ENCODE measurements at regions not wholly inside any gene's neighbourhood (a gene's known extent, or its start where the extent isn't known, plus 50 kb on each side); places are given as distances from the start of the nearest gene placed in this dataset.

DNA sequence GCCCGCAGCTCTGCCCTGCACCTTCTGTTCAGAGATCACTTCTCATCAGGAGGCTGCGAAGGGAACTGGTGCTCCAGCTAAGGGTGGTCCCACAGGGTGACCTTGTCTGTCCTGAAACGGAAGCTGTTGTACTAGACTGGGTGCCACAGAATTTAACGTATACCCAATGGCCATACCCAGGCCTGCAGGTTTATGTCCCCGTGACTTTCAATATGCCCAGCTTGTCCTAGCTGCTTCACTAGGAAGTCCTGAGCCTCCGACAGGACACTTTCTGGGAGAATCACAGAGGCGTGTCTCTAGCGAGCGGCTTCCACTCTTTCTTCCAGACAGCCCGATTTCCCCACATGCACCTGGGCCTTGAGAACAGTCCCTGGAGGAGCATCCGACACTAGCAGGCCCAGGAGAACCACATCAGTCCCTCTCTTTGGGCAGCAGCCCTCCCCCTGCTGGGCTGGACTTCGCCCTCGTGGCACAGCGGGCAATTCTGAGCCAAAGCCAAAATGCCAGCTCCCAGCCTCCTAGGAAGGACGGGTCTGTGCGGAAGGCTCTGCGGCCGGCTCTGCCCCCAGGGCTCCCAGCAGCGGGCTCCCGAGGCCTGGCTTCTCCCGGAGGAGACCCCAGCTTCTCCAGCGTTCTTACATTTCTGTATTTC lies 91.9 kb upstream of the OTOS start:
- TF ChIP-seq, protein P1, sequence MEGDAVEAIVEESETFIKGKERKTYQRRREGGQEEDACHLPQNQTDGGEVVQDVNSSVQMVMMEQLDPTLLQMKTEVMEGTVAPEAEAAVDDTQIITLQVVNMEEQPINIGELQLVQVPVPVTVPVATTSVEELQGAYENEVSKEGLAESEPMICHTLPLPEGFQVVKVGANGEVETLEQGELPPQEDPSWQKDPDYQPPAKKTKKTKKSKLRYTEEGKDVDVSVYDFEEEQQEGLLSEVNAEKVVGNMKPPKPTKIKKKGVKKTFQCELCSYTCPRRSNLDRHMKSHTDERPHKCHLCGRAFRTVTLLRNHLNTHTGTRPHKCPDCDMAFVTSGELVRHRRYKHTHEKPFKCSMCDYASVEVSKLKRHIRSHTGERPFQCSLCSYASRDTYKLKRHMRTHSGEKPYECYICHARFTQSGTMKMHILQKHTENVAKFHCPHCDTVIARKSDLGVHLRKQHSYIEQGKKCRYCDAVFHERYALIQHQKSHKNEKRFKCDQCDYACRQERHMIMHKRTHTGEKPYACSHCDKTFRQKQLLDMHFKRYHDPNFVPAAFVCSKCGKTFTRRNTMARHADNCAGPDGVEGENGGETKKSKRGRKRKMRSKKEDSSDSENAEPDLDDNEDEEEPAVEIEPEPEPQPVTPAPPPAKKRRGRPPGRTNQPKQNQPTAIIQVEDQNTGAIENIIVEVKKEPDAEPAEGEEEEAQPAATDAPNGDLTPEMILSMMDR (IDR thresholded peaks at IDR 0.05; ENCODE audit: insufficient read depth, low read depth, low read length, missing control alignments): no peak
- DNase-seq (ENCODE audit: low read depth): no peak
- H3K4me3 ChIP-seq (ENCODE audit: low read length): no peak overlapping the region

DNA sequence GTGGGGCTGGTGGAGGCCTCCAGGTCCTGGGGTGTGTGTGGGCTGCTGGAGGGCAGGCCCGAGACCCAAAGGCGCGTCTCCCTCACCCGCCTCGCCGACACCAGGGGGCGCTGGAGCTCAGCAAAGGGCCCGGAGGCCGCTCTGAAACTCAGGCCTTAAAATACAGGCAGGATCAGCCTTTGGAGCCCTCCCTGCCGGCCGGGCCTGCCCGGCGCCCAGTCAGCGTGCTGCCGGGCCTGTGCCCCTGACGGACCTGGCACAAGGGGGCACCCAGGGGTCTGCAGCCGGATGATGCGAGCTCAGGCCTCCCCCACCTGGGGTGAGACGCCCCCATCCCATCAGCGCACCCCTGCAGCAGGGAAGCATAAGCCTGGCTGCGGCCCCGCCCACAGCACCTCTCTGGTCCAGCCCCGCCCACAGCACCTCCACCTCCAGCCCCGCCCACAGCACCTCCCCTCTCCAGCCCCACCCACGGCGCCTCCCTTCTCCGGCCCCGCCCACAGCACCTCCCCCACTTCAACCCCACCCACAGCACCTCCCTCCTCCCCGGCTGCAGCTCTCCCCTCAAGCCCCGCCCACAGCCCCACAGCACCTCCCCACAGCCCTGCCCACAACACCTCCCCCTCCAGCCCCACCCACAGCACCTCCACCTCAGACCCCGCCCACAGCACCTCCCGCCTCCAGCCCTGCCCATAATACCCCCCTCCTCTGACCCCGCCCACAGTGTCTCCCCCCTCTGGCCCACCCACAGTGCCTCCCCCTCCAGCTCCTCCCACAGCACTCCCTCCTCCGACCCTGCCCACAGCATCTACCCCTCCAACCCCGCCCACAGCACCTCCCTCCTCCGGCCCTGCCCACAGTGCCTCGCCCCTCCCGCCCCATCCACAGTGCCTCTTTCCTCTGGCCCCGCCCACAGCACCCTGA lies 92.8 kb upstream of the OTOS start:
- peak; percentile 95 for DNase-seq (ENCODE audit: low read depth)
- H3K4me3 ChIP-seq (ENCODE audit: low read length): peak overlapping the region; percentile 36
- TF ChIP-seq, protein P1 (IDR thresholded peaks at IDR 0.05; ENCODE audit: insufficient read depth, low read depth, low read length, missing control alignments): peak; percentile 76

DNA sequence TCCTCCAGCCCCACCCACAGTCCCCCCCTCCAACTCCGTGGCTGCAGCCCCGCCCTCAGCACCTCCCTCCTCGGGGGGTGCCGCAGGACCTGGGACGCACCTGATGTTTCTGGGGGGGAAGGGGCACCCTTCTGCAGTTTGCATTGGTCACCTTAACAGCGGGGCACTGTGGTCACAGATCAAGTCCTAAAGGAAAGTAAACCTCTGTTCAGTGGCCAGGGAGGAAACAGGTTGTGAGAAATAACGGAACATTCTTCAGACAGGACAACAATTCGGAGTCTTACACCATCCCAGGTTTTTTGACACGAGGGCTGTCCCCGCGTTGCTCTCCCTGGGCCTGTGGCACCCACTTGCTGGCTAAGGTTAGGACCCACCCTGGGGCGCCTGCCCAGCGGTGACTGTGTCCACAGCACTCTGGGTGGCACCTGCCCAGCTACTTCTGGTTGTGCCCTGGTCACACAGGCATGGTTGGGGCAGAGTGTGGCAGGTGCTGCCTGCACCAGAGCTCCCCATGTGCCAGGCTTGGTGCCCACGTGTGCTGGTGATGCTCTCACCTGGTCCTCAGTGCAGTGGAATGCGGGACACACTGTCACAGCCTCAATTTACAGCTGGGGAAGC lies 93.5 kb upstream of the OTOS start:
- no peak overlapping the region for H3K4me3 ChIP-seq (ENCODE audit: low read length)
- TF ChIP-seq, protein P1 (IDR thresholded peaks at IDR 0.05; ENCODE audit: insufficient read depth, low read depth, low read length, missing control alignments): no peak
- no peak for DNase-seq (ENCODE audit: low read depth)

DNA sequence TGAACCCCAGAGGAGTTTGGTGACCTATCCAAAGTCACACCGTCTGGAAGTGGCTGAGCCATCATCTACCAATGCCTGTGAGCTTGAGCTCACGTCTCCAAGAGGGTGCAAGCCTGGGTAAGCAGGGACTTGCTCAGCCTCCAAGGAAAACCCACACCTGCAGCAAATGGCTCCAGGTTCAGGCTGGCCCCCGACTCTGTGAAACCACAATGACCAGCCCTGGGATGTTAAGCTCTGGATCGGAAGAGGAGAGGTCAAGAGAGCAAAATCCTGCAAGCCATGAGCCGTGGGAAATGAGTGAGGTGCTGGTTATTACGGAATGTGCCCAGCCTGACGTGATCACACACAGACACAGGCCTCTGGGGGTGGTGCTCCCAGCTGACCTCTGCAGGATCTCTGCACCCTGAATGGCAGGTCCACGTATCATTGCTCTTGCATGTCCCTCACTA lies 94.1 kb upstream of the OTOS start:
- H3K4me3 ChIP-seq (ENCODE audit: low read length): no peak overlapping the region
- no peak for DNase-seq (ENCODE audit: low read depth)
- TF ChIP-seq, protein P1 (IDR thresholded peaks at IDR 0.05; ENCODE audit: insufficient read depth, low read depth, low read length, missing control alignments): no peak

DNA sequence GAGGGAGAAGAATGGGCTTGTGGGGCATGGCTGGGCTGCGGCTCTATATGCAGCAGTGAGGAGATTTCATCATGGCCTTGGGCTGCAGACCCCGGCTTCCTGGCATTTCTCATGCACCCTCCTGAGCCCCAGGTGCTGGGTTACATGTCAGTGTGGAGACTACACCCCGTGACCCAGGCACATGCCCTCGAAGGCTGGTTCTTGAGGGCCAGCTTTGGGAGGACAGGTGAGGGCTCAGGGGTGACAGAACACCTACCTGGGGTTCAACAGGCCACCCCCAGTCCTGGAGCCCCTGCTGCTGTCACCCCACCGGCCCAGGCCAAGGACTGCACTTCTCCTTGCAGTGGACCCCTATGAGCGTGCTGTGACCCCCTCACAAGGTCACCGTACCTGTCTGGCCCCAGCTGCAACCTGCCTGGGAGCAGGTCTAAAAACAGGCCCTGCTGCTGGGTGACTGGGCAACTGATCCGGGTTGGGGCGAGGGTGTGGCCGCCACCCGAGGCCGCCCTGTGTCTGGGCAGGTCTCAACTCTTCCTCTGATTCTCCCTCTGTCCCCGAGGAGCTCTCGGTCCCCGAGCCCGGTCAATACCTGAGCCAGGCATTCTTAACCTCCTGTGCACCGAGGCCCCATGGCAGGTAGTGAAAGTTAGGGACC lies 94.8 kb upstream of the OTOS start:
- no peak for DNase-seq (ENCODE audit: low read depth)
- TF ChIP-seq, protein P1 (IDR thresholded peaks at IDR 0.05; ENCODE audit: insufficient read depth, low read depth, low read length, missing control alignments): no peak
- H3K4me3 ChIP-seq (ENCODE audit: low read length): no peak overlapping the region

DNA sequence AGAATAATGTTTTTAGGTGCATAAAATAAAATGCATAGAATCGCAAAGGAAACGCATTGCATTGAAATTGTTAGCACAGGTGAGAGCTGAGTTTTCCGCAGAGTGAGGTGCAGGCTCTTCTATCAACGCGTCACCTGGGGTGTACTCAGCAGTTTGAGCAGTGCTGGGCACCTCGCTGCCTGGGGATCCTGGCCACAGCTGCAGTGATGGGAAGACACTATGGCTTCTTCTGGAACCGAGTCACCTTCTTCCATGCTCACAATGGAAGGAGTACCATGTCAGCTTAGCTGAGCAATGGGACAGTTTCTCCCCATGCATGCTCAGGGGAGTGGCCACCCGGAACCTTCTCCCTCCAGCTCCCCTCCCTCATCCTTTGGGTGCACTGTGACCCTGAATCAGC lies 95.4 kb upstream of the OTOS start:
- no peak for DNase-seq (ENCODE audit: low read depth)

More for the DNA sequence above, 95.4 kb upstream of the OTOS start:
- H3K4me3 ChIP-seq (ENCODE audit: low read length): no peak overlapping the region
- TF ChIP-seq, protein P1 (IDR thresholded peaks at IDR 0.05; ENCODE audit: insufficient read depth, low read depth, low read length, missing control alignments): no peak

Measured in epithelial cell of esophagus (primary cell).